ENCODE measurements at regions not wholly inside any gene's neighbourhood (a gene's known extent, or its start where the extent isn't known, plus 50 kb on each side); places are given as distances from the start of the nearest gene placed in this dataset.

DNA sequence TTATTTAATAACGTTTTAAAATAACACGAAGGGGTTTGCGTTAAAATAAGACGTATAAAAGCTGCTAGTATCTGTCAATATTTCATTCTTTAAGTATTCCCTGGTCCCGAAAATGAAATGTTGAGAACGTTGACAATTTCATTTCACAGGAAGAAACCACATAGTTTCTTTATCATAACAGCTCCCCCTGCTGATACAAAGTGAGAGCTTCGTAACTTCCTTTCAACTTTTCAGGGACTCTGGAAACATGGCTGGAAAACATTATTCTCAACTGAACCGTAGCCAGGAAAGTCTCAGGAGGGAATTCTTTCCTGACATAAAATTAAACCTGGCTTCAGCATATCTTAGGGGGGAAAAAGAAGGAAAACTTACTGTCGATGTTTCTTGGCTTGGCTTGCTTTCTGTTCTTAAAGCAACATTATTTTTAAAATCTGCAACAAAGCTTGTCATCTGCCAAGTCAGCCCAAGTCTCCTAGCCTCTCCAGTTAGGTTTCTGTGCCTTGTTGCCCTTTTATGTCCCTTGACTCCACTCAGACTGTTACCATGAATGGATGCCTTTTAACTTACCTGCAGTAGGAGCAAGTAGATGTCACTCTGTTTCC, 122.9 kb upstream of the DAB2 start:
- H3K79me2 ChIP-seq (ENCODE audit: control insufficient read depth, insufficient read depth, low read length), result no peaks in the 10 kb centered on the region
- peak overlapping the region; percentile 23 for H3K4me2 ChIP-seq (ENCODE audit: extremely low read depth, insufficient read depth, low read length)
- no peaks in the 10 kb centered on the region for H3K27me3 ChIP-seq (ENCODE audit: control insufficient read depth, insufficient read depth, low read length)
- H4K20me1 ChIP-seq (ENCODE audit: control insufficient read depth, extremely low read depth, insufficient read depth, low read length), result no peaks in the 10 kb centered on the region
- H3K4me3 ChIP-seq (replicated peaks in 1 of 4; ENCODE audit: control extremely low read depth in 1 of 4, insufficient read depth in 1 of 4, low read depth in 3 of 4, low read length in 4 of 4), result no peak overlapping the region
- H3K9ac ChIP-seq (ENCODE audit: insufficient read depth, low read length), result no peak overlapping the region
- peak overlapping the region; percentile 52 for H2AFZ ChIP-seq (ENCODE audit: low read length)
- H3K36me3 ChIP-seq (ENCODE audit: control insufficient read depth, insufficient read depth, low read length), result no peaks in the 10 kb centered on the region
- no peaks in the 10 kb centered on the region for H3K9me3 ChIP-seq (ENCODE audit: control insufficient read depth, insufficient read depth, low read depth, low read length)
- no peak for TF ChIP-seq EZH2 (IDR thresholded peaks at IDR 0.05; ENCODE audit: low read length, missing control alignments)
- TF ChIP-seq, protein P1, sequence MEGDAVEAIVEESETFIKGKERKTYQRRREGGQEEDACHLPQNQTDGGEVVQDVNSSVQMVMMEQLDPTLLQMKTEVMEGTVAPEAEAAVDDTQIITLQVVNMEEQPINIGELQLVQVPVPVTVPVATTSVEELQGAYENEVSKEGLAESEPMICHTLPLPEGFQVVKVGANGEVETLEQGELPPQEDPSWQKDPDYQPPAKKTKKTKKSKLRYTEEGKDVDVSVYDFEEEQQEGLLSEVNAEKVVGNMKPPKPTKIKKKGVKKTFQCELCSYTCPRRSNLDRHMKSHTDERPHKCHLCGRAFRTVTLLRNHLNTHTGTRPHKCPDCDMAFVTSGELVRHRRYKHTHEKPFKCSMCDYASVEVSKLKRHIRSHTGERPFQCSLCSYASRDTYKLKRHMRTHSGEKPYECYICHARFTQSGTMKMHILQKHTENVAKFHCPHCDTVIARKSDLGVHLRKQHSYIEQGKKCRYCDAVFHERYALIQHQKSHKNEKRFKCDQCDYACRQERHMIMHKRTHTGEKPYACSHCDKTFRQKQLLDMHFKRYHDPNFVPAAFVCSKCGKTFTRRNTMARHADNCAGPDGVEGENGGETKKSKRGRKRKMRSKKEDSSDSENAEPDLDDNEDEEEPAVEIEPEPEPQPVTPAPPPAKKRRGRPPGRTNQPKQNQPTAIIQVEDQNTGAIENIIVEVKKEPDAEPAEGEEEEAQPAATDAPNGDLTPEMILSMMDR (conservative IDR thresholded peaks at IDR 0.05 in 1 of 2, IDR thresholded peaks at IDR 0.05 in 1 of 2; ENCODE audit: low read depth in 1 of 2, low read length in 2 of 2), result peak; percentile 73 to 78
- H3K27ac ChIP-seq (ENCODE audit: insufficient read depth, low read length), result no peak overlapping the region
- peak; percentile 63 to 81 for DNase-seq (ENCODE audit: low read depth in 2 of 2)
- no peaks in the 10 kb centered on the region for H3K4me1 ChIP-seq (ENCODE audit: control insufficient read depth, extremely low read depth, insufficient read depth, low read length)

DNA sequence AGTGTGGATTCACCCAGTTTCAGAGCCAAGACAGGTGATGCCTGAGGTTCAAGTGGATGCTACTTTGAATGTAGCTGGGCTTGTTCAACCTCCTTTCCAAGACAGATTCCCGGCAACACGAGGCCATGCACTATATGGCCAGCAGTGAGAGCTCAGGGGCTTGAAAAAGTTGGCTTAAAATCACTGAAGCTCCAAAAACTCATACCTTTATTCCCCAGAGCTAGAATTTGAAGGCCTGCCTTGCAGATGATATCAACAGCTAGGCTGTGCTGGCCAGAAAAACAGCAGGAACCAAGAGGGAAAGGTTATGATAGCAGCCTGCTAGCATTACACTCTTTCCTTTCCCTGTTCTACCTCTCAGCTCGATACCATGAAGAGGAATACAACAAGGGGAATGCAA, 120.2 kb upstream of the DAB2 start:
- no peaks in the 10 kb centered on the region for H3K27me3 ChIP-seq (ENCODE audit: control insufficient read depth, insufficient read depth, low read length)
- no peak overlapping the region for H3K9ac ChIP-seq (ENCODE audit: insufficient read depth, low read length)
- H4K20me1 ChIP-seq (ENCODE audit: control insufficient read depth, extremely low read depth, insufficient read depth, low read length), result no peaks in the 10 kb centered on the region
- no peaks in the 10 kb centered on the region for H3K36me3 ChIP-seq (ENCODE audit: control insufficient read depth, insufficient read depth, low read length)
- no peak overlapping the region for H3K4me3 ChIP-seq (replicated peaks in 1 of 4; ENCODE audit: control extremely low read depth in 1 of 4, insufficient read depth in 1 of 4, low read depth in 3 of 4, low read length in 4 of 4)
- TF ChIP-seq, protein P1 (conservative IDR thresholded peaks at IDR 0.05 in 1 of 2, IDR thresholded peaks at IDR 0.05 in 1 of 2; ENCODE audit: low read depth in 1 of 2, low read length in 2 of 2), result no peak
- no peak for TF ChIP-seq EZH2 (IDR thresholded peaks at IDR 0.05; ENCODE audit: low read length, missing control alignments)
- no peak overlapping the region for H3K4me2 ChIP-seq (ENCODE audit: extremely low read depth, insufficient read depth, low read length)
- no peak overlapping the region for H3K27ac ChIP-seq (ENCODE audit: insufficient read depth, low read length)
- H2AFZ ChIP-seq (ENCODE audit: low read length), result no peak overlapping the region
- no peaks in the 10 kb centered on the region for H3K79me2 ChIP-seq (ENCODE audit: control insufficient read depth, insufficient read depth, low read length)
- no peak for DNase-seq (ENCODE audit: low read depth in 2 of 2)
- H3K9me3 ChIP-seq (ENCODE audit: control insufficient read depth, insufficient read depth, low read depth, low read length), result no peaks in the 10 kb centered on the region
- peaks cover 2% of the 10 kb centered on the region for H3K4me1 ChIP-seq (ENCODE audit: control insufficient read depth, extremely low read depth, insufficient read depth, low read length)

DNA sequence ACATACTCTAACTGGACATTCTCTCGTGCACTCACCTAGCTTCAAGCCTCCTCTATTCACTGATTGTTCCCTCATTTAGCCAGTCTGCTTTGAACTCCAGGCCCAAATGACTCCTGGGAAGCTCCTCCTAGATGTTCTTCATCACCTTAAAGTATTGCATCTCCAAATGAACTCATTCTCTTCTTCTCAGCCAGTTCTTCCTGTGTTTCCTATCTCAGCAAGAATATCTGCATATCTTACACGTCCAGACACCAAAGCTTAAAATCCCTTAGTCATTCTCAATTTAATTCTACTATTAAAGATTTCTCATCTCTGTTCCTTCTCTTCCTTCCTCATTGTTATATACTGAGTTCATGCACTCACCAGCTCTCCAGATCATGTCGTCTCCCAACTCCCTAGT, 118.6 kb upstream of the DAB2 start:
- H3K4me2 ChIP-seq (ENCODE audit: extremely low read depth, insufficient read depth, low read length), result no peak overlapping the region
- H3K27ac ChIP-seq (ENCODE audit: insufficient read depth, low read length), result no peak overlapping the region
- H3K27me3 ChIP-seq (ENCODE audit: control insufficient read depth, insufficient read depth, low read length), result no peaks in the 10 kb centered on the region
- H2AFZ ChIP-seq (ENCODE audit: low read length), result no peak overlapping the region
- H3K4me1 ChIP-seq (ENCODE audit: control insufficient read depth, extremely low read depth, insufficient read depth, low read length), result peaks cover 2% of the 10 kb centered on the region
- no peaks in the 10 kb centered on the region for H3K9me3 ChIP-seq (ENCODE audit: control insufficient read depth, insufficient read depth, low read depth, low read length)
- no peak for TF ChIP-seq EZH2 (IDR thresholded peaks at IDR 0.05; ENCODE audit: low read length, missing control alignments)
- TF ChIP-seq, protein P1 (conservative IDR thresholded peaks at IDR 0.05 in 1 of 2, IDR thresholded peaks at IDR 0.05 in 1 of 2; ENCODE audit: low read depth in 1 of 2, low read length in 2 of 2), result no peak
- DNase-seq (ENCODE audit: low read depth in 2 of 2), result no peak
- no peaks in the 10 kb centered on the region for H3K36me3 ChIP-seq (ENCODE audit: control insufficient read depth, insufficient read depth, low read length)
- no peak overlapping the region for H3K9ac ChIP-seq (ENCODE audit: insufficient read depth, low read length)
- no peaks in the 10 kb centered on the region for H4K20me1 ChIP-seq (ENCODE audit: control insufficient read depth, extremely low read depth, insufficient read depth, low read length)
- no peak overlapping the region for H3K4me3 ChIP-seq (replicated peaks in 1 of 4; ENCODE audit: control extremely low read depth in 1 of 4, insufficient read depth in 1 of 4, low read depth in 3 of 4, low read length in 4 of 4)
- H3K79me2 ChIP-seq (ENCODE audit: control insufficient read depth, insufficient read depth, low read length), result no peaks in the 10 kb centered on the region

All from fibroblast of lung (primary cell).